ENCODE measurements at regions not wholly inside any gene's neighbourhood (a gene's known extent, or its start where the extent isn't known, plus 50 kb on each side); places are given as distances from the start of the nearest gene placed in this dataset.

DNA sequence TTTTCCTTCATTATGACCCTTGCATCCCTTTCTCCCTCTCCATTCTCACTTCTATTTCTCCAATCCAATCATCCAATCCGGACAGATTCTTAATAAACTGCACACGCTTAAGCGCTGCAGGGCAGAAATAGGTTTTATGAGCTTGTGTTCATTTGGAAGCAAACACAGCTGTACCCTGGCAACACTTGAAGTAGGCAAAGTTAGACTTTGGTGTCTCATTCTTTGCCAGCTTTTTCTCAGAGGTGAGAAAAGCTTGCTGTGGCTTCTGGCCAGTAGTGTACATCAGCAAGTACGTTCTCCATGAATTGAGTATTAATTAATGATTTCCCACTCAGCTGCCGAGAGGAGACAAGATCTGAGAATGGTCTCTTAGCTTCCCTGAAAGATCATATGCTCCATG, 88.5 kb downstream of the FBXO4 start:
- TF ChIP-seq, protein P1, sequence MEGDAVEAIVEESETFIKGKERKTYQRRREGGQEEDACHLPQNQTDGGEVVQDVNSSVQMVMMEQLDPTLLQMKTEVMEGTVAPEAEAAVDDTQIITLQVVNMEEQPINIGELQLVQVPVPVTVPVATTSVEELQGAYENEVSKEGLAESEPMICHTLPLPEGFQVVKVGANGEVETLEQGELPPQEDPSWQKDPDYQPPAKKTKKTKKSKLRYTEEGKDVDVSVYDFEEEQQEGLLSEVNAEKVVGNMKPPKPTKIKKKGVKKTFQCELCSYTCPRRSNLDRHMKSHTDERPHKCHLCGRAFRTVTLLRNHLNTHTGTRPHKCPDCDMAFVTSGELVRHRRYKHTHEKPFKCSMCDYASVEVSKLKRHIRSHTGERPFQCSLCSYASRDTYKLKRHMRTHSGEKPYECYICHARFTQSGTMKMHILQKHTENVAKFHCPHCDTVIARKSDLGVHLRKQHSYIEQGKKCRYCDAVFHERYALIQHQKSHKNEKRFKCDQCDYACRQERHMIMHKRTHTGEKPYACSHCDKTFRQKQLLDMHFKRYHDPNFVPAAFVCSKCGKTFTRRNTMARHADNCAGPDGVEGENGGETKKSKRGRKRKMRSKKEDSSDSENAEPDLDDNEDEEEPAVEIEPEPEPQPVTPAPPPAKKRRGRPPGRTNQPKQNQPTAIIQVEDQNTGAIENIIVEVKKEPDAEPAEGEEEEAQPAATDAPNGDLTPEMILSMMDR (conservative IDR thresholded peaks at IDR 0.05) = no peak
- H2BK12ac ChIP-seq (ENCODE audit: insufficient read length, low read depth, low read length) = no peak overlapping the region
- H4K8ac ChIP-seq (replicated peaks; ENCODE audit: insufficient read length, low read depth, low read length) = no peak overlapping the region
- no peak overlapping the region for H3K4me2 ChIP-seq (ENCODE audit: insufficient read depth, insufficient read length, low read length)
- H4K91ac ChIP-seq (ENCODE audit: insufficient read length, low read depth, low read length) = no peak overlapping the region
- no peak overlapping the region for H3K4me3 Mint-ChIP-seq
- no peaks in the 10 kb centered on the region for H3K27me3 ChIP-seq (ENCODE audit: insufficient read depth, low read length)
- no peak overlapping the region for H2BK20ac ChIP-seq (ENCODE audit: low read depth, low read length, poor library complexity, severe bottlenecking)
- no peaks in the 10 kb centered on the region for H3K79me2 ChIP-seq (ENCODE audit: insufficient read depth, low read length)
- no peak overlapping the region for H2BK120ac ChIP-seq (ENCODE audit: low read depth, low read length, poor library complexity, severe bottlenecking)
- H3K18ac ChIP-seq (ENCODE audit: insufficient read length, low read depth, low read length) = no peak overlapping the region
- no peaks in the 10 kb centered on the region for H4K20me1 ChIP-seq (ENCODE audit: control insufficient read depth, insufficient read depth, insufficient read length)
- no peaks in the 10 kb centered on the region for H3K4me1 Mint-ChIP-seq
- no peak overlapping the region for H3T11ph ChIP-seq (ENCODE audit: low read length)
- no peaks in the 10 kb centered on the region for H3K9me3 ChIP-seq (ENCODE audit: control insufficient read depth, low read depth, low read length)
- no peak overlapping the region for H3K4ac ChIP-seq (ENCODE audit: low read depth, low read length)
- no peak overlapping the region for H3K27ac Mint-ChIP-seq
- H3K36me3 Mint-ChIP-seq (ENCODE audit: insufficient read depth in 1 of 3, low read depth in 3 of 3) = no peaks in the 10 kb centered on the region
- no peak overlapping the region for H3K27ac ChIP-seq (ENCODE audit: insufficient read length, low read depth, low read length)
- no peaks in the 10 kb centered on the region for H3K27me3 Mint-ChIP-seq (ENCODE audit: low read depth)
- H3K4me1 ChIP-seq (ENCODE audit: insufficient read depth, low read length) = no peaks in the 10 kb centered on the region
- no peak overlapping the region for H3K56ac ChIP-seq (ENCODE audit: insufficient read length, low read depth, low read length)
- H3K9ac ChIP-seq (ENCODE audit: extremely low read depth, insufficient read length, low read length) = no peak overlapping the region
- no peaks in the 10 kb centered on the region for H3K9me3 Mint-ChIP-seq
- DNase-seq = no peak
- no peak overlapping the region for H4K5ac ChIP-seq (ENCODE audit: insufficient read length, low read depth, low read length)
- H3K79me1 ChIP-seq (ENCODE audit: insufficient read depth, low read depth, low read length, poor library complexity, severe bottlenecking) = no peaks in the 10 kb centered on the region
- WGBS (ENCODE audit: extremely low coverage, insufficient read length, low lambda C conversion rate) = 100% methylated on average over 2 of the region's 5 CpGs
- H2AFZ ChIP-seq (ENCODE audit: low read length) = no peak overlapping the region
- H3K23me2 ChIP-seq (ENCODE audit: insufficient read length, low read depth, low read length, poor library complexity, severe bottlenecking) = no peaks in the 10 kb centered on the region
- H2BK5ac ChIP-seq (ENCODE audit: insufficient read length, low read length) = no peak overlapping the region
- H3K14ac ChIP-seq (ENCODE audit: insufficient read depth, low read length) = no peak overlapping the region
- H2BK15ac ChIP-seq (ENCODE audit: low read depth, low read length) = no peak overlapping the region
- H2AK5ac ChIP-seq (ENCODE audit: insufficient read length, low read length) = no peak overlapping the region
- H3K23ac ChIP-seq (ENCODE audit: insufficient read length, low read depth, low read length) = no peak overlapping the region
